ENCODE measurements at regions not wholly inside any gene's neighbourhood (a gene's known extent, or its start where the extent isn't known, plus 50 kb on each side); places are given as distances from the start of the nearest gene placed in this dataset.
"Not testable (repeated sequence)": the region's sequence is repeated elsewhere in the genome, so short reads cannot be mapped to it uniquely, and the experiment has no call there.

DNA sequence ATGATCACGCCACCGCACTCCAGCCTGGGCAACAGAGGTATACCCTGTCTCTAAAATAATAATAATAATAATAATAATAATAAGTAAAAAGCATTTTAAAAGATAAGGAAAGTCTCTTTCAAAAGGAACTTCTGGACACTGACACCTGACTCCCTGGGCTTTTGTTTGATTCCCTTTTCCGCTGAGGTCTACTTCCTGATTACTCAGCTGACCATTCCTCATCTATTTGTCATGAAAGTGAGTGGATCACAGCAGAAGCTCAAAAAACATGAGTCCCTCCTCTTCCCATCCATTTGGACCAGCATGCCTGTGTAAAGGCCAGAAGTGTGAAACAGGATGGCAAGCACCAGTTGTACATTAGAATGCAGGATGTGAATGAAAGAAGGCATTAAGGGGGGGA lies 61.1 kb upstream of the FBXO28 start:
- H3K27ac ChIP-seq, result no peak overlapping the region
- TF ChIP-seq ZFX (IDR thresholded peaks at IDR 0.05), result no peak
- TF ChIP-seq, protein P1, sequence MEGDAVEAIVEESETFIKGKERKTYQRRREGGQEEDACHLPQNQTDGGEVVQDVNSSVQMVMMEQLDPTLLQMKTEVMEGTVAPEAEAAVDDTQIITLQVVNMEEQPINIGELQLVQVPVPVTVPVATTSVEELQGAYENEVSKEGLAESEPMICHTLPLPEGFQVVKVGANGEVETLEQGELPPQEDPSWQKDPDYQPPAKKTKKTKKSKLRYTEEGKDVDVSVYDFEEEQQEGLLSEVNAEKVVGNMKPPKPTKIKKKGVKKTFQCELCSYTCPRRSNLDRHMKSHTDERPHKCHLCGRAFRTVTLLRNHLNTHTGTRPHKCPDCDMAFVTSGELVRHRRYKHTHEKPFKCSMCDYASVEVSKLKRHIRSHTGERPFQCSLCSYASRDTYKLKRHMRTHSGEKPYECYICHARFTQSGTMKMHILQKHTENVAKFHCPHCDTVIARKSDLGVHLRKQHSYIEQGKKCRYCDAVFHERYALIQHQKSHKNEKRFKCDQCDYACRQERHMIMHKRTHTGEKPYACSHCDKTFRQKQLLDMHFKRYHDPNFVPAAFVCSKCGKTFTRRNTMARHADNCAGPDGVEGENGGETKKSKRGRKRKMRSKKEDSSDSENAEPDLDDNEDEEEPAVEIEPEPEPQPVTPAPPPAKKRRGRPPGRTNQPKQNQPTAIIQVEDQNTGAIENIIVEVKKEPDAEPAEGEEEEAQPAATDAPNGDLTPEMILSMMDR (conservative IDR thresholded peaks at IDR 0.05), result no peak

DNA sequence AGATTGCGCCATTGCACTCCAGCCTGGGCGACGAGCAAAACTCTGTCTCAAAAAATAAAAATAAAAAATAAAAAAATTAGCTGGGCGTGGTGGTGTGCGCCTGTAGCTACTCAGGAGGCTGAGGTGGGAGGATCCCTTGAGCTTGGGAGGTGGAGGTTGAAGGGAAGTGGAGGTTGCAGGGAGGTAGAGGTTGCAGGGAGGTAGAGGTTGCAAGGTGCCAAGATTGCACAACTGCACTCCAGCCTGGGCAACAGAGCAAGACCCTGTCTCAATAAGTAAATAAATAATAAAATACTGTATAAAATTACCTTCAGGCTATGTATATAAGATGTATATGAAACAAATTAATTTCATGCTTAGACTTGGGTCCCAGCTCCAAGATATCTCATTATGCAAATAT lies 62.1 kb upstream of the FBXO28 start:
- H3K27ac ChIP-seq, result not testable (repeated sequence)

DNA sequence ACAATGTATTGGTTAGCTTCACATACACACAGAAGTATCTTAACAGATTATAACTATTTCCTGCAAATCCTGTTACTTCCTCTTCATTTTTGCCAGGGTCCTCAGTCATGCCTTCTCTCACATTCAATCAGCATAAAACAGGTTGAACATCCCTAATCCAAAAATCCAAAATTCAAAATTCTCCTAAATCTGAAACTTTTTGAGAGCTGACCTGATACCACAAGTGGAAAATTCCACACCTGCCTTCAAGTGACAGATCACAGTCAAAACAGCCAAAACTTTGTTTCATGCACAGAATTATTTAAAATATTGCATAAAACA lies 62.9 kb upstream of the FBXO28 start:
- no peak overlapping the region for H3K27ac ChIP-seq
- TF ChIP-seq, protein P1 (conservative IDR thresholded peaks at IDR 0.05), result peak; percentile 58
- no peak for TF ChIP-seq ZFX (IDR thresholded peaks at IDR 0.05)

DNA sequence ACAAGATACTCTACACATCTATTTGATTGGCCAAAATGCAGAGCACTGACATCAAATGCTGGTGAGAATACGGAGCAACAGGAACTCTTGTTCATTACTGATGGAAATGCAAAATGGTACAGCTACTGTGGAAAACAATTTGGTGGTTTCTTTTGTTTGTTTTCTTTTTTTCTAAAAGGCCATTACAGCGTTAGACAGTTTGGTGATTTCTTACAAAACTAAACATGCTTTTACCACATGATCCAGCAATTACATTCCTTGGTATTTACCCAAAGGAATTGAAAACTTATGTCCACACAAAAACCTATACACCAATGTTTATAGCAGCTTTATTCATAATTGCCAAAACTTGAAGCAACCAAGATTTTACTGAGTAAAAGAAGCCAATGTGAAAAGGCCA lies 66.4 kb upstream of the FBXO28 start:
- H3K27ac ChIP-seq, result no peak overlapping the region
- no peak for TF ChIP-seq ZFX (IDR thresholded peaks at IDR 0.05)
- TF ChIP-seq, protein P1 (conservative IDR thresholded peaks at IDR 0.05), result no peak; the same call in 1 of the 2 replicates

DNA sequence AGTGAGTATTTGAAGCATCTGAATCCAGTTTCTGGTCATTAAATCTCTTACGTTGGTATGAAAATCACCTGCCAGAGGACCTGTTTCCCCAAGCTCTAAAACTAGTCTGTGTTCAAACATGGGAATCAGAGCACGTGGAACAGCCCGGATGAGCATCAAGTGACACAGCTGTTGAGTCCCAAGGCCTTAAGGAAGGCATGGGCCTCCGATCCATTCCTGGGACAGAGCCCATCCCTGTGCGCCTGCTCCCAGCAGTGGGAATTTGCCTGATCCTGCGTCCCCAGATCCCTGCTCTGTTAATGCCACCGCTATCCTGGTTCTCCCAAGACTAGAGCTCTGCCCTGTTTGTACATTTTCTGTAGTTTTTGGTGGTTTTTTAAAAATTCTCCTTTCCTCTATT lies 68.4 kb upstream of the FBXO28 start:
- no peak for TF ChIP-seq ZFX (IDR thresholded peaks at IDR 0.05)
- TF ChIP-seq, protein P1 (conservative IDR thresholded peaks at IDR 0.05), result no peak
- no peak overlapping the region for H3K27ac ChIP-seq

DNA sequence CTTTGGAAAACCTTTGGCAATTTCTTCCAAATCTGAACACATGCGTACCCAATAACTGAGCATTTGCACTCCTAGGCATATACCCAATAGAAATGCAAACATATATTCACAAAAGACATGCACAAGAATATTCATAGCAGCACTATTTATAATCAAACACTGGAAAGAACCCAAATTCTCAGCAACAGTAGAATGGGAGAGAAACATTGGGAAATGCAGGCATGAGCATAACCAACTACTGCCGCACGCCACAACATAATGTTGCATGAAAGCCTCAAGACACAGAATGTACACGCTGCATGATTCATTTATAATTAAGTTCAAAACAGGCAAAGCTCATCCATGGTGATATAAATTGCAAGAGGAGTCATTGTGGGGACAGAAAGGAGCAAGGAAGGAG lies 69.5 kb upstream of the FBXO28 start:
- no peak for TF ChIP-seq ZFX (IDR thresholded peaks at IDR 0.05)
- TF ChIP-seq, protein P1 (conservative IDR thresholded peaks at IDR 0.05), result no peak
- no peak overlapping the region for H3K27ac ChIP-seq

DNA sequence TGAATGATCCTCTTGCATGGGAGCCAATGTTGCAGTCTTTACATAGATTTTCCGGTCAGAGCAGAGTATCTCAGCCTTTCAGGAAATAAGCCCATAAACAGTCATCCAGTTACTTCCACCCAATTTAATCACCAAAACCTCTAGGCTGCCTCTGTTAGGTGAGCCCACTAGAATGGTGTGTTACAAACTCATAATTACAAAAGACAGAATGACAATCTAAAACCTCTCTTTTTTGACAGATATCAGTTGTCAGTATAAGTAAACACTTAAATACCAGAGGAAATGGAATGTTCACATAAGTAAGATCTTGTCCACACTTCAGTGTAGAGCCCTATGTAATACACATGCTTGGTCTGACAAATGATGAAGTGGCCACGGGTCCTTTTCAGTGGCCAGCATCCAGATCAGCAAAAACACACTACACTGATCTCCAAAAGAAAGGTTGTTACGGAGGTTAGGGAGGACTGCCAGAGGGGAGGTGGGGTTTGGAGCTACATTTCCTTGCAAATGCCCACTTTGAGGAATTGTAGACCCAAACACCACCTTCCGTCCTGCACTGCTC lies 71.3 kb upstream of the FBXO28 start:
- H3K27ac ChIP-seq, result peak overlapping the region; percentile 40; the same call in 1 of the 2 replicates
- TF ChIP-seq, protein P1 (conservative IDR thresholded peaks at IDR 0.05), result no peak
- TF ChIP-seq ZFX (IDR thresholded peaks at IDR 0.05), result no peak

DNA sequence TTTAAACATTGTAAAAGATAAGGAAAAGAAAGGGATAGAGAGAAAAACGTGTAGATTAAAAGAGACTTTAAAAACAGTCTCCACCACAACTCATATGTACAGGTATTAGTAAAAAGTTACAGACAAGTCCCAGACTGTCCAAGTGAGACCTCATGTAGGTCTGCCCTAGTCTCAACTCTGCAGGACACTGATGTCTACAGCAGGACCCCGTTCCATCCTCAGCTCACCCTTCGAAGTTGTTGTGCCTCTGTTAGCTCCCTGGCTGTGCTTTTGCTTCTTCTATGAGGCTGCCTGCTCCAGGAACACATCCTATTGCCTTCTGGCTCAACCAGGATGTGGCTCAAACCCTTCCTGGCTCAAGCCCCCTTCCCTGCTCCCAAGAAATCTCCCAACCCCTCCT lies 72.9 kb upstream of the FBXO28 start:
- no peak for TF ChIP-seq ZFX (IDR thresholded peaks at IDR 0.05)
- TF ChIP-seq, protein P1 (conservative IDR thresholded peaks at IDR 0.05), result no peak
- H3K27ac ChIP-seq, result peak overlapping the region; percentile 97

DNA sequence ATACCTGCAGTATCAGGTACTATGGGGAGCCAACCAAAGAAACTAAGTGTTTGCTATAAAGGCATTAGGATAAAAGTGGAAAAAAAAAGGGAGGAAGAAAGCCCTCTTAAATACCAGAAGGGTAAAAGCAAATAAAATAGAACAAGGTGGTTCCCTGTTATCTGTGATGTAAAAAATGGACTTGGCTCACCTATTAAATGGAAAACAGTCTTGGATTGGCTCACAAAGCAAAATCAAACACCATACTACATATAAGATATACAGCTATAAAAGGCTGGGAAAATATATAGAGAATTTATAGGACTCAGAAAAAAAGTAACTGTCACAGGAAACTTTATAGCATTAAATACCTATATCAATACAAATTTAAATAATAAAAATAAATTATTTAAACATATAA lies 73.5 kb upstream of the FBXO28 start:
- H3K27ac ChIP-seq, result peak overlapping the region; percentile 60

DNA sequence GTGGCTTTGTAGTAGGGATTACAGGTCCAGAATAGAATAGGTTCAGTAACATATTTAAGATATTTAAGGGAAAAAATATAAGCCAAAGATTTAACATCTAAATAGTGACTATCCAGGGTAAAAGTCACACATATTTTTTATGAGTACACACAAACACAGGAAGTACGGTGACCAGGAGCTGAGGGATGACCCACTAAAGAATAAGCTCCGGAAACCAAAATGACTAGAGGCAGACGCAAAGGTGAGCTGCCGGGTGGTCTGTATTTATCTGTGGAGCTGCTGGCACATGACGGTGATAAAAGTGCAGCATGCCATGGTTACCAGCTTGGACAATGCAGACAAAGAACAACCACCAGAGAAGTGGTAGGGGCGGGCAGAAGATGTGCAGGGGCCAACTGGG lies 73.9 kb upstream of the FBXO28 start:
- peak overlapping the region; percentile 60 for H3K27ac ChIP-seq

DNA sequence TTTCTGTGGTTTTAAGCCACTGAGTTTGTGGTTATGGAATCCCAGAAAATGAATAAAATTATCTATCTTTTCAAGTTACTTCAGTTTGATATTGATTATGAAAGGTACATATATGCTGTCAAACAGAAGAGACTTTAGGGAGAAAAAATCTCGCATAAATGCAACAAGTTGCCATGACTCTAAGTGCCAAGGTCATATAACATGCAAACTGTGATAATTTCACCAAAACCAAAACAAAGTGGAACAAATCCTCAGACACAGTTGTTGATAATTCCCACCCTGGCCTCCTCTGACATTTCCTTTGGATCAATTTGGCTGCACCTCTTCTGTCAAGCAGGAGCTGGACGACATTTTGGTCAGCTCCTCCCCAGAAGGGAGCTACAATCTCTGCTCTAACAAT lies 75.1 kb upstream of the FBXO28 start:
- H3K27ac ChIP-seq, result peak overlapping the region; percentile 60; the same call in 1 of the 2 replicates

DNA sequence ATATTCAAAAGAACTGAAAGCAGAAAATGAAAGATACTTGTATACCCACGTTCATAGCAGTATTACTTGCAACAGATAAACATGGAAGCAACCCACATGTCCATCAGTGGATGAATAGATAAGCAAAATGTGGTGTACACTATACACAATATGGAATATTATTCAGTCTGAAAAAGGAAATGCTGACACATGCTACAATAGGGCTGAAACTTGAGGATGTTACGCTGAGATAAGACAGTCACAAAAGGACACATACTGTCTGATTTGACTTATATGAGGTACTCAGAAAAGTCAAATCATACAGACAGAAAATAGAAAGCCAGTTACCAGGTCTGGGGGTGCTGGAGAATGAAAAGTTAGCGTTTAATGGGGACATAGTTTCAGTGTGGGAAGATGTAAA lies 76.5 kb upstream of the FBXO28 start:
- H3K27ac ChIP-seq, result not testable (repeated sequence)

Measured in C4-2B (cell line).